ENCODE measurements at regions not wholly inside any gene's neighbourhood (a gene's known extent, or its start where the extent isn't known, plus 50 kb on each side); places are given as distances from the start of the nearest gene placed in this dataset.

DNA sequence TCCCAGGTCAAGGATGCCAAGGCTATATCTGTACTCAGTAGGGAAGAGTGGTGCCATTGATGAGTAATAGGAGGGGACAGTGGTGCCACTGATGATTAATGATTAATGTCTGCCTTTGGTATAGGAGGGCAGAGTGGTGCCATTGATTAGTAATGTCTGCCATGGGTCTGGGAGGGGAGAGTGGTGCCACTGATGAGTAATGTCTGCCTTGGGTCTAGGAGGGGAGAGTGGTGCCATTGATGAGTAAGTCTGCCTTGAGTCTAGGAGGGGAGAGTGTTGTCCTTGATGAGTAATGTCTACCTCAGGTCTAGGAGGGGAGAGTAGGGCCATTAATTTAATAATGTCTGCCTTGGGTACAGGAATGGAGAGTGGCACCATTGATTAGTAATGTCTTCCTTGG, 507.8 kb upstream of the EEF2KMT start:
- no peaks in the 10 kb centered on the region for H3K9me3 ChIP-seq (ENCODE audit: control insufficient read depth in 1 of 2, insufficient read depth in 1 of 2, low read depth in 1 of 2, low read length in 2 of 2)
- H2AFZ ChIP-seq (ENCODE audit: low read depth, low read length, poor library complexity, severe bottlenecking), result no peak overlapping the region
- no peaks in the 10 kb centered on the region for H3K9me2 ChIP-seq (ENCODE audit: insufficient read depth)
- no TSS peak for BruUV-seq (replicated peaks)
- ATAC-seq, result no peak
- CTCF ChIA-PET, result no interaction called here
- no peak overlapping the region for H3K4me3 ChIP-seq (replicated peaks in 1 of 2; ENCODE audit: low read depth in 1 of 2, low read length in 2 of 2)
- no peak overlapping the region for H3K4me2 ChIP-seq (ENCODE audit: low read length)
- intact Hi-C loops (cut with micrococcal nuclease), result no loop called here
- RAD21 ChIA-PET (ENCODE audit: low non-redundant PET in 1 of 2, low total read pairs in 2 of 2, uncharacterized antibody in 2 of 2, unreplicated experiment in 2 of 2), result no interaction called here
- H3K36me3 ChIP-seq (ENCODE audit: control insufficient read depth in 1 of 2, insufficient read depth in 2 of 2, low read length in 2 of 2), result no peaks in the 10 kb centered on the region
- H3K79me2 ChIP-seq (ENCODE audit: insufficient read depth, low read length), result no peaks in the 10 kb centered on the region
- no peak overlapping the region for H3K9ac ChIP-seq (ENCODE audit: low read length)
- POLR2A ChIA-PET, result no interaction called here
- H3K27ac ChIP-seq (ENCODE audit: low read depth, low read length), result no peak overlapping the region
- no peak for DNase-seq (ENCODE audit: low read depth, low spot score)
- H4K20me1 ChIP-seq (ENCODE audit: insufficient read depth), result no peaks in the 10 kb centered on the region
- H3K4me1 ChIP-seq (ENCODE audit: control insufficient read depth in 1 of 2, insufficient read depth in 2 of 2, low read length in 2 of 2), result no peaks in the 10 kb centered on the region
- TF ChIP-seq ZNF274 (IDR thresholded peaks at IDR 0.05; ENCODE audit: low read depth, low read length) (no peak), POLR2A (IDR thresholded peaks at IDR 0.05; ENCODE audit: borderline replicate concordance, extremely low read depth, insufficient read depth, insufficient read length) (no peak), EZH2phosphoT487 (IDR thresholded peaks at IDR 0.05; ENCODE audit: borderline replicate concordance) (no peak), RAD21 (IDR thresholded peaks at IDR 0.05; ENCODE audit: low read depth) (no peak), JUND (IDR thresholded peaks at IDR 0.05) (no peak), CEBPB (IDR thresholded peaks at IDR 0.05; ENCODE audit: low read depth) (no peak), ZFX (IDR thresholded peaks at IDR 0.05) (no peak), YY1 (IDR thresholded peaks at IDR 0.05; ENCODE audit: extremely low read depth, insufficient replicate concordance, low read depth, low read length) (no peak), TCF7L2 (IDR thresholded peaks at IDR 0.05; ENCODE audit: borderline replicate concordance, extremely low read depth, insufficient read depth, insufficient read length) (no peak), EZH2 (IDR thresholded peaks at IDR 0.05) (no peak), POLR2AphosphoS5 (IDR thresholded peaks at IDR 0.05; ENCODE audit: low read depth, low read length) (no peak)
- TF ChIP-seq, protein P1, sequence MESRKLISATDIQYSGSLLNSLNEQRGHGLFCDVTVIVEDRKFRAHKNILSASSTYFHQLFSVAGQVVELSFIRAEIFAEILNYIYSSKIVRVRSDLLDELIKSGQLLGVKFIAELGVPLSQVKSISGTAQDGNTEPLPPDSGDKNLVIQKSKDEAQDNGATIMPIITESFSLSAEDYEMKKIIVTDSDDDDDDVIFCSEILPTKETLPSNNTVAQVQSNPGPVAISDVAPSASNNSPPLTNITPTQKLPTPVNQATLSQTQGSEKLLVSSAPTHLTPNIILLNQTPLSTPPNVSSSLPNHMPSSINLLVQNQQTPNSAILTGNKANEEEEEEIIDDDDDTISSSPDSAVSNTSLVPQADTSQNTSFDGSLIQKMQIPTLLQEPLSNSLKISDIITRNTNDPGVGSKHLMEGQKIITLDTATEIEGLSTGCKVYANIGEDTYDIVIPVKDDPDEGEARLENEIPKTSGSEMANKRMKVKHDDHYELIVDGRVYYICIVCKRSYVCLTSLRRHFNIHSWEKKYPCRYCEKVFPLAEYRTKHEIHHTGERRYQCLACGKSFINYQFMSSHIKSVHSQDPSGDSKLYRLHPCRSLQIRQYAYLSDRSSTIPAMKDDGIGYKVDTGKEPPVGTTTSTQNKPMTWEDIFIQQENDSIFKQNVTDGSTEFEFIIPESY (IDR thresholded peaks at IDR 0.05; ENCODE audit: extremely low read depth, insufficient replicate concordance, low read length), result no peak
- TF ChIP-seq, protein P2, sequence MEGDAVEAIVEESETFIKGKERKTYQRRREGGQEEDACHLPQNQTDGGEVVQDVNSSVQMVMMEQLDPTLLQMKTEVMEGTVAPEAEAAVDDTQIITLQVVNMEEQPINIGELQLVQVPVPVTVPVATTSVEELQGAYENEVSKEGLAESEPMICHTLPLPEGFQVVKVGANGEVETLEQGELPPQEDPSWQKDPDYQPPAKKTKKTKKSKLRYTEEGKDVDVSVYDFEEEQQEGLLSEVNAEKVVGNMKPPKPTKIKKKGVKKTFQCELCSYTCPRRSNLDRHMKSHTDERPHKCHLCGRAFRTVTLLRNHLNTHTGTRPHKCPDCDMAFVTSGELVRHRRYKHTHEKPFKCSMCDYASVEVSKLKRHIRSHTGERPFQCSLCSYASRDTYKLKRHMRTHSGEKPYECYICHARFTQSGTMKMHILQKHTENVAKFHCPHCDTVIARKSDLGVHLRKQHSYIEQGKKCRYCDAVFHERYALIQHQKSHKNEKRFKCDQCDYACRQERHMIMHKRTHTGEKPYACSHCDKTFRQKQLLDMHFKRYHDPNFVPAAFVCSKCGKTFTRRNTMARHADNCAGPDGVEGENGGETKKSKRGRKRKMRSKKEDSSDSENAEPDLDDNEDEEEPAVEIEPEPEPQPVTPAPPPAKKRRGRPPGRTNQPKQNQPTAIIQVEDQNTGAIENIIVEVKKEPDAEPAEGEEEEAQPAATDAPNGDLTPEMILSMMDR (IDR thresholded peaks at IDR 0.05 in 2 of 3, conservative IDR thresholded peaks at IDR 0.05 in 1 of 3; ENCODE audit: borderline replicate concordance in 1 of 3, insufficient read depth in 1 of 3, low read depth in 2 of 3, low read length in 2 of 3), result no peak
- H3K27me3 ChIP-seq (ENCODE audit: insufficient read depth, low read length), result peaks cover 9% of the 10 kb centered on the region; the same call in 1 of the 2 replicates
